Ovary (tissue), 7 donors: ENCODE measurements at regions not wholly inside any gene's neighbourhood (a gene's known extent, or its start where the extent isn't known, plus 50 kb on each side); places are given as distances from the start of the nearest gene placed in this dataset.

Experiments used
- DNase-seq, 5 donors: peaks; one replicate each; pipeline ENCODE4 v3.0.0-alpha.2; 2019 to 2020
- H3K27ac ChIP-seq, 2 donors: fragments of 200-600 bp; one replicate each; pipeline versions ENCODE4 v1.5.1 to v1.8.0; 2019 to 2022
- H3K27me3 ChIP-seq: fragments of 200-600 bp; one replicate; pipeline ENCODE4 v1.8.0; 2022
- H3K36me3 ChIP-seq: fragments of 200-600 bp; sonication (generic); one replicate; pipeline ENCODE4 v1.5.1; 2019
- H3K4me1 ChIP-seq: one replicate; pipeline ENCODE4 v1.8.1; 2013; ENCODE audit warnings: mild to moderate bottlenecking, moderate library complexity; ENCODE audit not compliant: insufficient read depth
- H3K4me3 ChIP-seq: fragments of 200-600 bp; sonication (generic); one replicate; pipeline ENCODE4 v1.5.1; 2017
- H3K9me3 ChIP-seq, 2 donors: fragments of 200-600 bp in 1 of 2; sonication (generic) in 1 of 2; one replicate each; pipeline versions ENCODE4 v1.5.1 to v1.8.1; 2013 to 2019; ENCODE audit warnings: mild to moderate bottlenecking in 1 of 2, moderate library complexity in 1 of 2
- CTCF ChIP-seq, 3 donors: fragments of 450-650 bp in 2 of 3; fragments of 200-600 bp in 1 of 3; IDR thresholded peaks; one replicate each; pipeline versions ENCODE4 v1.5.1 to v1.8.0; 2016 to 2022; ENCODE audit warnings: antibody characterized with exemption in 3 of 3, mild to moderate bottlenecking in 1 of 3
- EP300 ChIP-seq: sonication (generic); formaldehyde crosslinking; IDR thresholded peaks from one replicate; pipeline ENCODE4 v1.6.1; 2017; ENCODE audit warnings: antibody characterized with exemption
- POLR2A ChIP-seq: fragments of 450-650 bp; IDR thresholded peaks from one replicate; pipeline ENCODE4 v1.6.1; 2017; ENCODE audit warnings: antibody characterized with exemption, mild to moderate bottlenecking, moderate library complexity
- WGBS, 3 donors: extraction: QIAGEN DNeasy Blood & Tissue Kit in 1 of 3; methylation state at CpG; one replicate each; pipeline versions ENCODE4 v1.1.5 to v1.1.7; 2013 to 2017; 5-methylcytosine and 5-hydroxymethylcytosine counted together
- intact Hi-C, 4 donors: fragments of 100-400 bp; cut with DNase I; formaldehyde crosslinking; loops; one replicate each; pipeline versions ENCODE4 v1.11.0 to v1.15.1; 2022 to 2023
- donor health status: DM: no; HTN: no; CAD: no; lungs with moderate emphysema.
- donor health status: DM: no; HTN: no; CAD: no.
- donor health status: Bipolar disorder and iron deficiency.
- donor health status: DM: no; HTN: no; CAD: no.
- donor health status: DM: yes; HTN: yes; CAD: no.

GRCh38 chr5:164637931-164638521, 1132.6 kb downstream of the MAT2B start:
- DNase-seq = no peak
- intact Hi-C loops = no loop called here
- H3K9me3 ChIP-seq = no peaks in the 10 kb centered on the region
- no peak overlapping the region for H3K27ac ChIP-seq
- 59 to 61% (median 61%) methylated on average over 4 of the region's 4 CpGs for WGBS, 3 donors
- no peak for TF ChIP-seq CTCF (IDR thresholded peaks at IDR 0.05)
- no peak for TF ChIP-seq EP300
- no peak for TF ChIP-seq POLR2A
- H3K36me3 ChIP-seq = no peaks in the 10 kb centered on the region
- H3K27me3 ChIP-seq = no peaks in the 10 kb centered on the region
- no peak overlapping the region for H3K4me3 ChIP-seq
- no peaks in the 10 kb centered on the region for H3K4me1 ChIP-seq

GRCh38 chr5:164649266-164649665, 1143.8 kb downstream of the MAT2B start:
- H3K4me1 ChIP-seq = no peaks in the 10 kb centered on the region
- no peak for TF ChIP-seq CTCF (IDR thresholded peaks at IDR 0.05)
- no peak for TF ChIP-seq POLR2A

GRCh38 chr5:164650427-164650826, 1145.0 kb downstream of the MAT2B start:
- no peak for TF ChIP-seq EP300
- TF ChIP-seq CTCF (IDR thresholded peaks at IDR 0.05) = no peak
- no peak for TF ChIP-seq POLR2A
- Histone ChIP-seq H3K9me3 (no peaks in the 10 kb centered on the region), H3K36me3 (no peaks in the 10 kb centered on the region), H3K4me1 (no peaks in the 10 kb centered on the region), H3K27ac (no peak overlapping the region), H3K27me3 (no peaks in the 10 kb centered on the region), H3K4me3 (no peak overlapping the region)
- no peak for DNase-seq
- WGBS, 3 donors = 94 to 96% (median 96%) methylated on average over 1 of the region's 1 CpG
- intact Hi-C loops = no loop called here

More at GRCh38 chr5:164649266-164649665, 1143.8 kb downstream of the MAT2B start:
- Histone ChIP-seq H3K36me3 (no peaks in the 10 kb centered on the region), H3K9me3 (no peaks in the 10 kb centered on the region), H3K4me3 (no peak overlapping the region), H3K27me3 (no peaks in the 10 kb centered on the region), H3K27ac (no peak overlapping the region)
- intact Hi-C loops = no loop called here
- no peak for DNase-seq

GRCh38 chr5:164651546-164652275, 1146.3 kb downstream of the MAT2B start:
- 44 to 64% (median 51%) methylated on average over 7 of the region's 7 CpGs for WGBS, 3 donors
- Histone ChIP-seq H3K4me3 (no peak overlapping the region), H3K27me3 (no peaks in the 10 kb centered on the region), H3K4me1 (no peaks in the 10 kb centered on the region), H3K9me3 (no peaks in the 10 kb centered on the region), H3K36me3 (no peaks in the 10 kb centered on the region), H3K27ac (no peak overlapping the region)
- no peak for DNase-seq
- TF ChIP-seq CTCF (IDR thresholded peaks at IDR 0.05) (no peak), POLR2A (no peak), EP300 (no peak)
- intact Hi-C loops = no loop called here
